Lower lobe of right lung (tissue), 2 donors: ENCODE measurements at regions not wholly inside any gene's neighbourhood (a gene's known extent, or its start where the extent isn't known, plus 50 kb on each side); places are given as distances from the start of the nearest gene placed in this dataset.

Experiments
- ATAC-seq, 2 donors: fragments of 200-7000 bp; cut with Tn5 transposase; one replicate each; pipeline ENCODE4 v1.9.1; 2020 to 2022; ENCODE audit warnings: mild to moderate bottlenecking in 2 of 2, moderate library complexity in 2 of 2
- DNase-seq: peaks from one replicate; pipeline ENCODE4 v3.0.0-alpha.2; 2020
- H3K27ac ChIP-seq: fragments of 200-600 bp; one replicate; pipeline ENCODE4 v1.8.0; 2022
- H3K27me3 ChIP-seq: fragments of 200-600 bp; one replicate; pipeline ENCODE4 v1.8.0; 2022; ENCODE audit warnings: low read depth
- H3K36me3 ChIP-seq: fragments of 200-600 bp; one replicate; pipeline ENCODE4 v1.8.0; 2022; ENCODE audit warnings: mild to moderate bottlenecking
- H3K4me1 ChIP-seq: fragments of 200-600 bp; one replicate; pipeline ENCODE4 v1.8.0; 2022
- H3K4me3 ChIP-seq: fragments of 200-600 bp; one replicate; pipeline ENCODE4 v1.8.0; 2022; ENCODE audit warnings: mild to moderate bottlenecking
- H3K9me3 ChIP-seq: fragments of 200-600 bp; one replicate; pipeline ENCODE4 v1.8.0; 2022
- intact Hi-C: fragments of 100-400 bp; cut with DNase I; formaldehyde crosslinking; loops from one replicate; pipeline ENCODE4 v1.11.0; 2022
- TF ChIP-seq, protein P1 (sequence below): fragments of 200-600 bp; IDR thresholded peaks from one replicate; pipeline ENCODE4 v1.8.0; 2022; ENCODE audit warnings: antibody characterized with exemption, mild to moderate bottlenecking
- donor health status: DM: no; HTN: yes; CAD: no; lungs with severe emphysema.

DNA sequence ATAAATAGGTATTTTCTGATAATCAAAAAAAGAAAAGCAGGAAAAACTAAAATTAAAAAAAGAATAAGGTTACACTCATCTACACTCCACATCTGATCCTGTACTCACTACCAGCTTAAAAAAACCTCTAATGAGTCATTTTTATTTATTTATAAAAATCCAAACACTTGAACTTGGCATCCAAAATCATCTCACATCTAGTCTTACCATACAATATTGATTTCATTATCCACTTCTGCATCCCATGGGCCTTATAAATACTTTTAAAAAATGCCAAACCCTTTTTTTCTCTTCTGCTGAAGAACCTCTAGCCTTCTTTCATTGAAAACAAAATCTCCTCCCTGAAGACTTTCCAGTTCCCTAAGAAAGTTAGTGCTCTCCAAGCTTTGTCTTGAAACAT lies 109.7 kb downstream of the TMTC3 start:
- Histone ChIP-seq H3K4me3 (no peak overlapping the region), H3K27me3 (no peaks in the 10 kb centered on the region), H3K9me3 (no peaks in the 10 kb centered on the region), H3K27ac (no peak overlapping the region), H3K36me3 (no peaks in the 10 kb centered on the region), H3K4me1 (no peaks in the 10 kb centered on the region)
- intact Hi-C loops = no loop called here
- no peak for DNase-seq
- TF ChIP-seq, protein P1, sequence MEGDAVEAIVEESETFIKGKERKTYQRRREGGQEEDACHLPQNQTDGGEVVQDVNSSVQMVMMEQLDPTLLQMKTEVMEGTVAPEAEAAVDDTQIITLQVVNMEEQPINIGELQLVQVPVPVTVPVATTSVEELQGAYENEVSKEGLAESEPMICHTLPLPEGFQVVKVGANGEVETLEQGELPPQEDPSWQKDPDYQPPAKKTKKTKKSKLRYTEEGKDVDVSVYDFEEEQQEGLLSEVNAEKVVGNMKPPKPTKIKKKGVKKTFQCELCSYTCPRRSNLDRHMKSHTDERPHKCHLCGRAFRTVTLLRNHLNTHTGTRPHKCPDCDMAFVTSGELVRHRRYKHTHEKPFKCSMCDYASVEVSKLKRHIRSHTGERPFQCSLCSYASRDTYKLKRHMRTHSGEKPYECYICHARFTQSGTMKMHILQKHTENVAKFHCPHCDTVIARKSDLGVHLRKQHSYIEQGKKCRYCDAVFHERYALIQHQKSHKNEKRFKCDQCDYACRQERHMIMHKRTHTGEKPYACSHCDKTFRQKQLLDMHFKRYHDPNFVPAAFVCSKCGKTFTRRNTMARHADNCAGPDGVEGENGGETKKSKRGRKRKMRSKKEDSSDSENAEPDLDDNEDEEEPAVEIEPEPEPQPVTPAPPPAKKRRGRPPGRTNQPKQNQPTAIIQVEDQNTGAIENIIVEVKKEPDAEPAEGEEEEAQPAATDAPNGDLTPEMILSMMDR = no peak
- ATAC-seq = no peak

DNA sequence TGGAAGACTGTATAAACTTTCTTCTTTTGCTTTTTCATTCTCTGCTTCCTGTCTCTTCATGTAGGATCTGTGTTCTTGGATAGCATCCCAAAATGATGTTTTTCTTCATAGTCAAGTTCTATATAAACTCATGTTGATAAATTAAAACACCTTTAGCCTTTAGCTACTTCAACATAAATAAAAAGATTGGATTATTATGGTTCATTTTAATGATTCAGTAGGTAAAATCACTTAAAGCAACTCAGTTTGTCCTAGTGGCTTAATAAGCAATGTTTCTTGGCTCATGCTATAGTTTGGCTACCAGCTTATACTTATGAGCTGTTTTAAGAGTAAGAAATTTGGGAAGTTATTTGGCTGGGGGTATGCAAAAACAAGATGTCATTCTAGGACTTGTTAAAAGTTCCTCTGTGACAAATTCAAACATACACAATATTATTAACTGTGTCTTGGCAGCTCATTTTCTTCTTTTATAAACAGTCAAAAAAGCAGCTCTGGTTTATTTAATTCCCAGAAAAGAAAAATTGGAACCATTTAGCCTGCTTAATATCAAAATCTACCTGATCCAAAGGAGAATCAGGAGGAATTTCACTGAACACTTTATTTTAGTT lies 111.4 kb downstream of the TMTC3 start:
- no peaks in the 10 kb centered on the region for H3K9me3 ChIP-seq
- no peak for ATAC-seq
- no peak overlapping the region for H3K27ac ChIP-seq
- no peaks in the 10 kb centered on the region for H3K4me1 ChIP-seq
- no peak for DNase-seq
- no peaks in the 10 kb centered on the region for H3K27me3 ChIP-seq
- intact Hi-C loops = no loop called here
- H3K4me3 ChIP-seq = no peak overlapping the region
- H3K36me3 ChIP-seq = no peaks in the 10 kb centered on the region
- TF ChIP-seq, protein P1 = no peak

DNA sequence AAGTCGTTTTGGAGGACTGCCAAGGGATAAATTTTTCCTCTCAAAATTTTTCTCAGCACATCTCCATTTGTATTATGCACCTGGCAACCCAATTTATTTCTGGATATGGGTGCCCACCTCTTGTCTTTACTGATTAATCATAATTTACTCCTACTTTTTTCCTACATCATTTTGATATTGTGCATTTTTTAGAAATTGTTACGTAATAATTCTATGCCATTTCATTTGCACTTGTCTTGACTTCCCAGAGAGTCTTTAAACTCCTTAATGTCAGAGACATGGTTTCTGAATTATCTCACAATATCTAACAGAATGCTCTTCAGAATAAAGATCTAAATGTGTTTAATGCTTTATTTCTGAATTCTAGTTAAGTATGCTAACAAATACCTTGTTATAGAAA lies 113.1 kb downstream of the TMTC3 start:
- H3K4me3 ChIP-seq = no peak overlapping the region
- H3K36me3 ChIP-seq = no peaks in the 10 kb centered on the region
- TF ChIP-seq, protein P1 = no peak
- H3K27me3 ChIP-seq = no peaks in the 10 kb centered on the region
- no peaks in the 10 kb centered on the region for H3K9me3 ChIP-seq
- no peaks in the 10 kb centered on the region for H3K4me1 ChIP-seq
- no peak for ATAC-seq
- intact Hi-C loops = no loop called here
- DNase-seq = no peak
- H3K27ac ChIP-seq = no peak overlapping the region

DNA sequence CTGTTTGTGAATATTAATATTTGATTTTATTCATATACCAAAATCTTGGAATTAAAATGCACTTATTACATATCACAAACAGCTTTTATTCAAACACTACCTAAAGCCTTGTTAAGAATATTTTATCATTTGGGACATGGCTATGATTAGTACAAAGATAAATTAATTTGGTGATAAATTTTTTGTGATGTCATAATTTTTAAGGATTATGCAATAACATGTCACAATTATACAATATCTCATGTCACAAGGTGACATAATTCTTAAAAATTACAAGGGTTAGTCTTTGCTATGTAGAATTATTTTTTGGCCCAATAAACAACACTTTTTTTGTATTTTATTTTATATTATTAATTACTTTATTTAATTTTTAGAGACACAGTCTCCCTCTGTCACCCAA lies 113.7 kb downstream of the TMTC3 start:
- ATAC-seq = no peak
- Histone ChIP-seq H3K4me3 (no peak overlapping the region), H3K27ac (no peak overlapping the region), H3K36me3 (no peaks in the 10 kb centered on the region), H3K27me3 (no peaks in the 10 kb centered on the region), H3K4me1 (no peaks in the 10 kb centered on the region), H3K9me3 (no peaks in the 10 kb centered on the region)
- TF ChIP-seq, protein P1 = no peak
- intact Hi-C loops = no loop called here
- DNase-seq = no peak

DNA sequence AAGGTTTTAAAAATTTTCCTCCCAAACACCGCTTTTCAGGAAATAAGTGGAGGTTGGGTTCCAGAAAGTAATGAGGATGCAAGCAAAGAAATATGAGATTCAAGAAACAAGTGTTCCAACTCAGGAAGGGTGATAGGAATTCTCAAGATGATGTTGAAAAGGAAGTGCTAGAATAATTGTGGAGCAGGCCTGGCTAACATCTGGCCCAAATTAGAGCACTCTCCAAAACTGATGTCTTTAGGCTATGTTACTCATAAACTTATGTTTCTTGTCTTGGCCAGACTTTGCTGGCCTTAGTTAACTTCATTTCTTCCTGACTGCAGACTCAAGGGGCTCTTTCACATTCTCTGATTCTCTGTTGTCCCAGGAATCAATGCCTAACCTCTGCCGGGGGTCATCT lies 116.3 kb downstream of the TMTC3 start:
- intact Hi-C loops = no loop called here
- Histone ChIP-seq H3K27ac (no peak overlapping the region), H3K4me1 (no peaks in the 10 kb centered on the region), H3K36me3 (no peaks in the 10 kb centered on the region), H3K27me3 (no peaks in the 10 kb centered on the region), H3K9me3 (no peaks in the 10 kb centered on the region), H3K4me3 (no peak overlapping the region)
- DNase-seq (no peak), ATAC-seq (no peak)
- TF ChIP-seq, protein P1 = no peak
